Activated naive CD8-positive, alpha-beta T cell treated with anti-CD3 and anti-CD28 coated beads, Interleukin-2, amount 10 ng/mL, durations not matched to agents 7 days and 5 days (primary cell): ENCODE measurements at regions not wholly inside any gene's neighbourhood (a gene's known extent, or its start where the extent isn't known, plus 50 kb on each side); places are given as distances from the start of the nearest gene placed in this dataset.

Experiments used
- ATAC-seq: fragments of 150-1000 bp; cut with Tn5 transposase; one replicate; pipeline ENCODE4 v1.10.0; 2021; ENCODE audit warnings: low read depth, moderate library complexity
- POLR2A ChIA-PET: fragments of 350-600 bp; sonication (Branson Sonifier 250); formaldehyde crosslinking; loops from one replicate; lab custom pipeline; 2021; ENCODE audit warnings: antibody characterized with exemption; lab: Charles Lee
- DNase-seq: peaks from one replicate; pipeline ENCODE4 v3.0.0; 2021
- H3K27ac Mint-ChIP-seq: one replicate; pipeline ENCODE4 v1.8.0; 2022; ENCODE audit warnings: mild to moderate bottlenecking, mixed read lengths
- H3K27me3 Mint-ChIP-seq: one replicate; pipeline ENCODE4 v1.8.0; 2022; ENCODE audit warnings: mild to moderate bottlenecking, moderate library complexity, mixed read lengths
- H3K36me3 Mint-ChIP-seq: one replicate; pipeline ENCODE4 v1.8.0; 2021; ENCODE audit warnings: mild to moderate bottlenecking, mixed read lengths
- H3K4me1 Mint-ChIP-seq: one replicate; pipeline ENCODE4 v1.8.0; 2021; ENCODE audit warnings: mixed read lengths
- H3K4me3 Mint-ChIP-seq: one replicate; pipeline ENCODE4 v1.8.0; 2022; ENCODE audit warnings: mild to moderate bottlenecking, moderate library complexity, mixed read lengths
- H3K9me3 Mint-ChIP-seq: one replicate; pipeline ENCODE4 v1.8.0; 2021; ENCODE audit warnings: mixed read lengths

GRCh38 chr4:35493977-35494376 is 750.3 kb downstream of the ARAP2 start:
- DNase-seq (no peak), ATAC-seq (no peak)
- H3K4me3 Mint-ChIP-seq, result no peak overlapping the region
- H3K9me3 Mint-ChIP-seq, result peaks cover 2% of the 10 kb centered on the region
- no peaks in the 10 kb centered on the region for H3K36me3 Mint-ChIP-seq
- no peak overlapping the region for H3K27ac Mint-ChIP-seq
- H3K27me3 Mint-ChIP-seq, result no peaks in the 10 kb centered on the region
- POLR2A ChIA-PET, result no interaction called here
- no peaks in the 10 kb centered on the region for H3K4me1 Mint-ChIP-seq

GRCh38 chr4:35494955-35495354 is 749.4 kb downstream of the ARAP2 start:
- Mint-ChIP-seq H3K27me3 (no peaks in the 10 kb centered on the region), H3K9me3 (peaks cover 2% of the 10 kb centered on the region), H3K4me3 (no peak overlapping the region), H3K27ac (no peak overlapping the region), H3K36me3 (no peaks in the 10 kb centered on the region), H3K4me1 (no peaks in the 10 kb centered on the region)
- ATAC-seq (no peak), DNase-seq (no peak)
- POLR2A ChIA-PET, result no interaction called here

GRCh38 chr4:35500812-35501211 is 743.5 kb downstream of the ARAP2 start:
- Mint-ChIP-seq H3K4me1 (no peaks in the 10 kb centered on the region), H3K27ac (no peak overlapping the region), H3K4me3 (no peak overlapping the region), H3K9me3 (peaks cover 3% of the 10 kb centered on the region), H3K27me3 (no peaks in the 10 kb centered on the region), H3K36me3 (no peaks in the 10 kb centered on the region)
- ATAC-seq (no peak), DNase-seq (no peak)
- POLR2A ChIA-PET, result no interaction called here

- no peaks in the 10 kb centered on the region for H3K27me3 Mint-ChIP-seq
- POLR2A ChIA-PET, result no interaction called here
- peaks cover 1% of the 10 kb centered on the region for H3K9me3 Mint-ChIP-seq
- no peak overlapping the region for H3K4me3 Mint-ChIP-seq
- H3K4me1 Mint-ChIP-seq, result no peaks in the 10 kb centered on the region
- no peak for ATAC-seq
- H3K36me3 Mint-ChIP-seq, result no peaks in the 10 kb centered on the region
- no peak for DNase-seq
- H3K27ac Mint-ChIP-seq, result no peak overlapping the region
Measured at GRCh38 chr4:35503435-35503834, 740.9 kb downstream of the ARAP2 start.

- H3K27ac Mint-ChIP-seq, result no peak overlapping the region
- ATAC-seq, result no peak
- POLR2A ChIA-PET, result no interaction called here
- DNase-seq, result no peak
- H3K4me1 Mint-ChIP-seq, result no peaks in the 10 kb centered on the region
- no peaks in the 10 kb centered on the region for H3K27me3 Mint-ChIP-seq
- no peak overlapping the region for H3K4me3 Mint-ChIP-seq
- no peaks in the 10 kb centered on the region for H3K36me3 Mint-ChIP-seq
- H3K9me3 Mint-ChIP-seq, result peaks cover 1% of the 10 kb centered on the region
Measured at GRCh38 chr4:35506161-35506560, 738.2 kb downstream of the ARAP2 start.

- no peaks in the 10 kb centered on the region for H3K36me3 Mint-ChIP-seq
- DNase-seq (no peak), ATAC-seq (no peak)
- H3K27me3 Mint-ChIP-seq, result no peaks in the 10 kb centered on the region
- H3K4me3 Mint-ChIP-seq, result no peak overlapping the region
- H3K9me3 Mint-ChIP-seq, result no peaks in the 10 kb centered on the region
- no peaks in the 10 kb centered on the region for H3K4me1 Mint-ChIP-seq
- no peak overlapping the region for H3K27ac Mint-ChIP-seq
- POLR2A ChIA-PET, result no interaction called here
Measured at GRCh38 chr4:35511851-35512250, 732.5 kb downstream of the ARAP2 start.

- POLR2A ChIA-PET, result no interaction called here
- DNase-seq, result no peak
- Mint-ChIP-seq H3K36me3 (no peaks in the 10 kb centered on the region), H3K27ac (no peak overlapping the region), H3K9me3 (no peaks in the 10 kb centered on the region), H3K4me1 (no peaks in the 10 kb centered on the region), H3K27me3 (no peaks in the 10 kb centered on the region), H3K4me3 (no peak overlapping the region)
- ATAC-seq, result no peak
Measured at GRCh38 chr4:35516102-35516501, 728.2 kb downstream of the ARAP2 start.

- Mint-ChIP-seq H3K9me3 (no peaks in the 10 kb centered on the region), H3K27ac (no peak overlapping the region), H3K27me3 (no peaks in the 10 kb centered on the region), H3K36me3 (no peaks in the 10 kb centered on the region), H3K4me3 (no peak overlapping the region), H3K4me1 (no peaks in the 10 kb centered on the region)
- DNase-seq (no peak), ATAC-seq (no peak)
- POLR2A ChIA-PET, result no interaction called here
Measured at GRCh38 chr4:35520059-35520458, 724.3 kb downstream of the ARAP2 start.

- Mint-ChIP-seq H3K36me3 (no peaks in the 10 kb centered on the region), H3K27me3 (no peaks in the 10 kb centered on the region), H3K9me3 (no peaks in the 10 kb centered on the region), H3K4me3 (no peak overlapping the region), H3K27ac (no peak overlapping the region), H3K4me1 (peaks cover 2% of the 10 kb centered on the region)
- POLR2A ChIA-PET, result no interaction called here
- no peak for ATAC-seq
- DNase-seq, result no peak
Measured at GRCh38 chr4:35521682-35522081, 722.6 kb downstream of the ARAP2 start.

GRCh38 chr4:35525192-35525978 is 718.9 kb downstream of the ARAP2 start:
- no peaks in the 10 kb centered on the region for H3K36me3 Mint-ChIP-seq
- POLR2A ChIA-PET, result no interaction called here
- DNase-seq (peak; percentile 29), ATAC-seq (peak; percentile 93)
- no peaks in the 10 kb centered on the region for H3K9me3 Mint-ChIP-seq
- H3K27ac Mint-ChIP-seq, result peak overlapping the region; percentile 32
- H3K27me3 Mint-ChIP-seq, result no peaks in the 10 kb centered on the region
- H3K4me3 Mint-ChIP-seq, result peak overlapping the region; percentile 61
- H3K4me1 Mint-ChIP-seq, result peaks cover 2% of the 10 kb centered on the region

- ATAC-seq (no peak), DNase-seq (no peak)
- peaks cover 2% of the 10 kb centered on the region for H3K4me1 Mint-ChIP-seq
- POLR2A ChIA-PET, result no interaction called here
- no peak overlapping the region for H3K27ac Mint-ChIP-seq
- no peak overlapping the region for H3K4me3 Mint-ChIP-seq
- no peaks in the 10 kb centered on the region for H3K27me3 Mint-ChIP-seq
- no peaks in the 10 kb centered on the region for H3K36me3 Mint-ChIP-seq
- no peaks in the 10 kb centered on the region for H3K9me3 Mint-ChIP-seq
Measured at GRCh38 chr4:35526456-35526855, 717.9 kb downstream of the ARAP2 start.

GRCh38 chr4:35534962-35535361 is 709.4 kb downstream of the ARAP2 start:
- Mint-ChIP-seq H3K36me3 (no peaks in the 10 kb centered on the region), H3K27me3 (no peaks in the 10 kb centered on the region), H3K4me3 (no peak overlapping the region), H3K27ac (no peak overlapping the region), H3K4me1 (no peaks in the 10 kb centered on the region), H3K9me3 (no peaks in the 10 kb centered on the region)
- DNase-seq (no peak), ATAC-seq (no peak)
- POLR2A ChIA-PET, result no interaction called here

- DNase-seq, result no peak
- no peaks in the 10 kb centered on the region for H3K36me3 Mint-ChIP-seq
- no peaks in the 10 kb centered on the region for H3K4me1 Mint-ChIP-seq
- ATAC-seq, result no peak
- peaks cover 2% of the 10 kb centered on the region for H3K9me3 Mint-ChIP-seq
- POLR2A ChIA-PET, result no interaction called here
- no peak overlapping the region for H3K4me3 Mint-ChIP-seq
- H3K27me3 Mint-ChIP-seq, result no peaks in the 10 kb centered on the region
- H3K27ac Mint-ChIP-seq, result no peak overlapping the region
Measured at GRCh38 chr4:35538807-35539206, 705.5 kb downstream of the ARAP2 start.

- H3K36me3 Mint-ChIP-seq, result no peaks in the 10 kb centered on the region
- ATAC-seq (no peak), DNase-seq (no peak)
- H3K9me3 Mint-ChIP-seq, result peaks cover 2% of the 10 kb centered on the region
- H3K27ac Mint-ChIP-seq, result no peak overlapping the region
- no peak overlapping the region for H3K4me3 Mint-ChIP-seq
- no peaks in the 10 kb centered on the region for H3K4me1 Mint-ChIP-seq
- no peaks in the 10 kb centered on the region for H3K27me3 Mint-ChIP-seq
- POLR2A ChIA-PET, result no interaction called here
Measured at GRCh38 chr4:35539404-35540055, 704.8 kb downstream of the ARAP2 start.
